A673 (cell line): ENCODE measurements at regions not wholly inside any gene's neighbourhood (a gene's known extent, or its start where the extent isn't known, plus 50 kb on each side); places are given as distances from the start of the nearest gene placed in this dataset.

Experiments
- BruUV-seq: library from RNA; stranded (reverse); fragments of 400-500 nt; replicated peaks from 2 replicates; lab custom pipeline; 2021; lab: Mats Ljungman, UMichigan
- CTCF ChIA-PET: fragments of 300-600 bp; sonication (Branson Sonifier 250); formaldehyde crosslinking; loops from one replicate; lab custom pipeline; 2022; ENCODE audit warnings: antibody characterized with exemption; lab: Charles Lee
- POLR2A ChIA-PET: fragments of 300-600 bp; sonication (Branson Sonifier 250); formaldehyde crosslinking; loops from one replicate; lab custom pipeline; 2022; ENCODE audit warnings: antibody characterized with exemption; ENCODE audit not compliant: low non-redundant PET; lab: Charles Lee
- DNase-seq: peaks from one replicate; pipeline ENCODE4 v3.0.0-alpha.2; 2015; ENCODE audit warnings: low spot score
- H3K27ac ChIP-seq: fragments of 200-600 bp; sonication (generic); 2 replicates; pipeline ENCODE4 v1.5.1; 2016; ENCODE audit warnings: mixed run types, low read depth, mild to moderate bottlenecking, mixed read lengths, antibody characterized with exemption, low read length; ENCODE audit not compliant: poor library complexity, severe bottlenecking
- H3K27me3 ChIP-seq: fragments of 200-600 bp; sonication (generic); replicated peaks from 2 replicates; pipeline ENCODE4 v1.6.1; 2017; ENCODE audit warnings: mixed run types, low read depth, mild to moderate bottlenecking, mixed read lengths, antibody characterized with exemption, low read length; ENCODE audit not compliant: insufficient read depth, poor library complexity
- H3K36me3 ChIP-seq: fragments of 200-600 bp; sonication (generic); 2 replicates; pipeline ENCODE4 v1.6.1; 2016; ENCODE audit warnings: mixed run types, mild to moderate bottlenecking, mixed read lengths, antibody characterized with exemption, low read length; ENCODE audit not compliant: insufficient read depth, poor library complexity, severe bottlenecking
- H3K4me1 ChIP-seq: fragments of 200-600 bp; sonication (generic); 2 replicates; pipeline ENCODE4 v1.6.1; 2017; ENCODE audit warnings: mixed run types, mild to moderate bottlenecking, mixed read lengths, antibody characterized with exemption, low read length; ENCODE audit not compliant: insufficient read depth, poor library complexity, severe bottlenecking
- H3K4me3 ChIP-seq: fragments of 200-600 bp; sonication (generic); 2 replicates; pipeline ENCODE4 v1.5.1; 2016; ENCODE audit warnings: low read depth, mixed run types, mild to moderate bottlenecking, mixed read lengths, low read length; ENCODE audit not compliant: poor library complexity, severe bottlenecking
- H3K9me3 ChIP-seq: fragments of 200-600 bp; sonication (generic); 2 replicates; pipeline ENCODE4 v1.6.1; 2016; ENCODE audit warnings: mixed run types, low read depth, mild to moderate bottlenecking, mixed read lengths, antibody characterized with exemption, low read length; ENCODE audit not compliant: poor library complexity, severe bottlenecking
- CTCF ChIP-seq: fragments of 300-800, 200-600 bp; sonication (generic); conservative IDR thresholded peaks from 2 replicates; pipeline ENCODE4 v1.5.1; 2017; ENCODE audit warnings: low read depth, mild to moderate bottlenecking, antibody characterized with exemption, low read length, moderate library complexity, mixed read lengths
- EZH2 ChIP-seq: fragments of 200-600 bp; sonication (generic); IDR thresholded peaks from 2 replicates; pipeline ENCODE4 v1.6.1; 2017; ENCODE audit warnings: borderline replicate concordance, low read depth, mild to moderate bottlenecking, mixed read lengths, antibody characterized with exemption, low read length; ENCODE audit not compliant: poor library complexity, severe bottlenecking
- intact Hi-C: fragments of 100-400 bp; cut with micrococcal nuclease; formaldehyde crosslinking; loops from one replicate; pipeline ENCODE4 v1.10.0; 2022; ENCODE audit not compliant: unreplicated experiment

- H3K4me3 ChIP-seq, result no peak overlapping the region
- no peaks in the 10 kb centered on the region for H3K36me3 ChIP-seq
- H3K4me1 ChIP-seq, result peaks cover 23% of the 10 kb centered on the region
- intact Hi-C loops, result loop anchor here (10.0 kb wide), 1 partner anchor 1328 kb away; no protein-coding TSS in a partner anchor
- TF ChIP-seq EZH2 (no peak), CTCF (no peak)
- no peaks in the 10 kb centered on the region for H3K9me3 ChIP-seq
- BruUV-seq, result no TSS peak
- CTCF ChIA-PET, result no interaction called here
- POLR2A ChIA-PET, result no interaction called here
- H3K27ac ChIP-seq, result no peak overlapping the region
- H3K27me3 ChIP-seq, result no peaks in the 10 kb centered on the region
- peak; percentile 55 for DNase-seq
These were observed 308.5 kb upstream of the TMTC4 start for GRCh38 chr13:100983111-100983510.

- no TSS peak for BruUV-seq
- H3K27me3 ChIP-seq, result no peaks in the 10 kb centered on the region
- H3K36me3 ChIP-seq, result no peaks in the 10 kb centered on the region
- ChIA-PET CTCF (no interaction called here), POLR2A (no interaction called here)
- intact Hi-C loops, result loop anchor here (10.0 kb wide), 1 partner anchor 1325 kb away; no protein-coding TSS in a partner anchor
- TF ChIP-seq CTCF (no peak), EZH2 (no peak)
- peaks cover 17% of the 10 kb centered on the region for H3K4me1 ChIP-seq
- H3K4me3 ChIP-seq, result no peak overlapping the region
- no peak for DNase-seq
- no peaks in the 10 kb centered on the region for H3K9me3 ChIP-seq
- H3K27ac ChIP-seq, result no peak overlapping the region
These were observed 305.6 kb upstream of the TMTC4 start for GRCh38 chr13:100980171-100980570.

- ChIA-PET POLR2A (no interaction called here), CTCF (no interaction called here)
- Histone ChIP-seq H3K4me1 (peaks cover 2% of the 10 kb centered on the region), H3K36me3 (no peaks in the 10 kb centered on the region), H3K27me3 (no peaks in the 10 kb centered on the region), H3K4me3 (no peak overlapping the region), H3K9me3 (no peaks in the 10 kb centered on the region), H3K27ac (no peak overlapping the region)
- intact Hi-C loops, result no loop called here
- BruUV-seq, result no TSS peak
- no peak for TF ChIP-seq EZH2
- TF ChIP-seq CTCF, result no peak
- DNase-seq, result no peak
These were observed 303.2 kb upstream of the TMTC4 start for GRCh38 chr13:100977841-100978240.
